Brain microvascular endothelial cell (primary cell): ENCODE measurements at regions not wholly inside any gene's neighbourhood (a gene's known extent, or its start where the extent isn't known, plus 50 kb on each side); places are given as distances from the start of the nearest gene placed in this dataset.
"Not testable (repeated sequence)": the region's sequence is repeated elsewhere in the genome, so short reads cannot be mapped to it uniquely, and the experiment has no call there.

Source experiments
- DNase-seq: peaks from one replicate; pipeline ENCODE4 v3.0.0-alpha.2; 2020
- H3K27ac ChIP-seq: fragments of 250-450 bp; sonication (Bioruptor Pico); 2 replicates; pipeline ENCODE4 v1.5.1; 2020; ENCODE audit warnings: mild to moderate bottlenecking, moderate library complexity
- H3K27me3 ChIP-seq: fragments of 250-450 bp; sonication (Bioruptor Pico); replicated peaks from 2 replicates; pipeline ENCODE4 v1.5.1; 2020; ENCODE audit warnings: mild to moderate bottlenecking
- H3K36me3 ChIP-seq: fragments of 250-450 bp; sonication (Bioruptor Pico); replicated peaks from 2 replicates; pipeline ENCODE4 v1.5.1; 2020; ENCODE audit warnings: mild to moderate bottlenecking
- H3K4me3 ChIP-seq: 2 replicates; pipeline ENCODE4 v1.5.1; 2011; ENCODE audit warnings: low read depth, mild to moderate bottlenecking, control low read depth, low read length, moderate library complexity
- in situ Hi-C: cut with HindIII; loops from 2 replicates; pipeline ENCODE4 v1.10.0; 2017; ENCODE audit warnings: low sequenced_read_pairs, low pct_ligation_motif_present
- TF ChIP-seq, protein P1 (sequence below): IDR thresholded peaks from 2 replicates; pipeline ENCODE4 v1.5.1; 2011; ENCODE audit warnings: low read depth, mild to moderate bottlenecking, moderate library complexity, low read length, control low read depth, inconsistent platforms; ENCODE audit errors: missing control alignments

DNA sequence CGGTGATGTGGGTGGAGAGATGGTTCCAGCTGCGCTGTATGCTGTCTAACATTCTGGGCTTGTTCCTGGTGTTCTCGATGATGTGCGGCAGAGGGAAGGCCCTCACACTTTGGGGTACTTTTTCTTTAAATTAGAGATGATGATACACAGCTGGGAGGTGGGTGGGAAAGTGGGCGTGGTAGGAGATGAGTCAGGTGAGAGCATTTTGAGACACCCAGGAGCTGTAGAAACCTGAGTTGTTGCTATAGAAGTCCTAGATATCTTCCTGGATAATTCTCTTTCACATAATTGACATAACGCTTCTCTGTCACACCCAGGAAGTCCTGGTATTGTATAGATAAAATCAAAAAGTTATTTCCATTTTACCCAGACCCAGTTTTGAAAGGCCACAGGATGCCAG, 103.8 kb upstream of the ALKAL2 start:
- no peaks in the 10 kb centered on the region for H3K27me3 ChIP-seq
- no peak for DNase-seq
- in situ Hi-C loops = no loop called here
- no peak overlapping the region for H3K4me3 ChIP-seq
- H3K36me3 ChIP-seq = no peaks in the 10 kb centered on the region
- TF ChIP-seq, protein P1, sequence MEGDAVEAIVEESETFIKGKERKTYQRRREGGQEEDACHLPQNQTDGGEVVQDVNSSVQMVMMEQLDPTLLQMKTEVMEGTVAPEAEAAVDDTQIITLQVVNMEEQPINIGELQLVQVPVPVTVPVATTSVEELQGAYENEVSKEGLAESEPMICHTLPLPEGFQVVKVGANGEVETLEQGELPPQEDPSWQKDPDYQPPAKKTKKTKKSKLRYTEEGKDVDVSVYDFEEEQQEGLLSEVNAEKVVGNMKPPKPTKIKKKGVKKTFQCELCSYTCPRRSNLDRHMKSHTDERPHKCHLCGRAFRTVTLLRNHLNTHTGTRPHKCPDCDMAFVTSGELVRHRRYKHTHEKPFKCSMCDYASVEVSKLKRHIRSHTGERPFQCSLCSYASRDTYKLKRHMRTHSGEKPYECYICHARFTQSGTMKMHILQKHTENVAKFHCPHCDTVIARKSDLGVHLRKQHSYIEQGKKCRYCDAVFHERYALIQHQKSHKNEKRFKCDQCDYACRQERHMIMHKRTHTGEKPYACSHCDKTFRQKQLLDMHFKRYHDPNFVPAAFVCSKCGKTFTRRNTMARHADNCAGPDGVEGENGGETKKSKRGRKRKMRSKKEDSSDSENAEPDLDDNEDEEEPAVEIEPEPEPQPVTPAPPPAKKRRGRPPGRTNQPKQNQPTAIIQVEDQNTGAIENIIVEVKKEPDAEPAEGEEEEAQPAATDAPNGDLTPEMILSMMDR = no peak
- H3K27ac ChIP-seq = no peak overlapping the region

DNA sequence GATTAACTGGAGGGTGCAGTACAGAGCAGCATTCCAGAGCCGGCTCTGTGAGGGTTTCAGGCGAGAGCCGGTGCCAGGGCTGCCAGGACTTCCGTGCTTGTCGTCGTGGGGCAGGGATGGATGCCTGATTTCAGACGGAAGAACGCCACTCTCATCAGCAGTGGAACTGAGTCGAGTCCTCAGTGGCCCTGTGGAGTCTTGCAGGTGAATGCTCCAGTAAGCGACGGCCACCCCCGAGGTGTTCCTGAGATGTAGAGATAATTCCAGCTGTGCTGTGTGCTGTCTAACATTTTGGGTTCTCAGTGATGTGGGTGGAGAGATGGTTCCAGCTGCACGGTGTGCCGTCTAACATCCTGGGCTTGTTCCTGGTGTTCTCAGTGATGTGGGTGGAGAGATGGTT, 103.1 kb upstream of the ALKAL2 start:
- no peak overlapping the region for H3K27ac ChIP-seq
- no peak overlapping the region for H3K4me3 ChIP-seq
- in situ Hi-C loops = no loop called here
- TF ChIP-seq, protein P1 = no peak
- no peaks in the 10 kb centered on the region for H3K27me3 ChIP-seq
- DNase-seq = no peak
- no peaks in the 10 kb centered on the region for H3K36me3 ChIP-seq

DNA sequence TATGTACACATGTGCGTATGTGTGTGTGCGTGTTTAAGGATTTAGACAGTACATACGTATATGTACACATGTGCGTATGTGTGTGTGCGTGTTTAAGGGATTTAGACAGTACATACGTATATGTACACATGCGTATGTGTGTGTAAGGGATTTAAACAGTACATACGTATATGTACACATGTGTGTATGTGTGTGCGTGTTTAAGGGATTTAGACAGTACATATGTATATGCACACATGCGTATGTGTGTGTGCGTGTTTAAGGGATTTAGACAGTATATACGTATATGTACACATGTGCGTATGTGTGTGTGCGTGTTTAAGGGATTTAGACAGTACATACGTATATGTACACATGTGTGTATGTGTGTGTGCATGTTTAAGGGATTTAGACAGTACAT, 102.1 kb upstream of the ALKAL2 start:
- H3K27ac ChIP-seq, in situ Hi-C loops, DNase-seq, H3K4me3 ChIP-seq, H3K27me3 ChIP-seq, H3K36me3 ChIP-seq: not testable (repeated sequence)

DNA sequence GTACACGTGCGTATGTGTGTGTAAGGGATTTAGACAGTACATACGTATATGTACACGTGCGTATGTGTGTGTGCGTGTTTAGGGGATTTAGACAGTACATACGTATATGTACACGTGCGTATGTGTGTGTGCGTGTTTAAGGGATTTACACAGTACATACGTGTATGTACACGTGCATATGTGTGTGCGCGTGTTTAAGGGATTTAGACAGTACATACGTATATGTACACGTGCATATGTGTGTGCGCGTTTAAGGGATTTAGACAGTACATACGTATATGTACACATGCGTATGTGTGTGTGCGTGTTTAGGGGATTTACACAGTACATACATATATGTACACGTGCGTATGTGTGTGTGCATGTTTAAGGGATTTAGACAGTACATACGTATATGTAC, 100.9 kb upstream of the ALKAL2 start:
- DNase-seq, H3K36me3 ChIP-seq, H3K27me3 ChIP-seq, in situ Hi-C loops, H3K27ac ChIP-seq, H3K4me3 ChIP-seq: not testable (repeated sequence)

DNA sequence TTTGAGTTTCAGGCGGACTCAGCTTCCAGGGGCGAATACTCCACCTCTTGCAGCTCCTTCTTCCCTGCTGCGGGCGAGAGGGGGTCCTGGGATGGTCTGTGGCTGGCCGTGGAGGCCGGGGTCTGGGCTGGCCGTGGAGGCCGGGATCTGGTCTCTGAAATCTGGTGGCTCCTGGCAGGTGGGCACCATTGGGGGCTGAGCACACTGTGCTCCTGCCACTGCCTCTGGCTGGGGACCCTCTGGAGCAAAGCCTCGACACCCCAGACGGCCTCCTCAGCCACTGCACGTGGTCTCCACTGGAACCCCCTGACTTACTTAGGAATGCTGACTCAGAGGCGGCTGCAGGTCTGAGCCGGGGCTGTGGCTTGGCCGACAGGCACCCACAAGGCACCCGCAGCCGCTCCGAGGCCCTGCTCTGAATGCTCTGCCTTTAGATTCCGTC, 100.1 kb upstream of the ALKAL2 start:
- Histone ChIP-seq H3K4me3 (no peak overlapping the region), H3K27ac (no peak overlapping the region), H3K36me3 (no peaks in the 10 kb centered on the region), H3K27me3 (no peaks in the 10 kb centered on the region)
- no peak for DNase-seq
- TF ChIP-seq, protein P1 = no peak
- in situ Hi-C loops = no loop called here

DNA sequence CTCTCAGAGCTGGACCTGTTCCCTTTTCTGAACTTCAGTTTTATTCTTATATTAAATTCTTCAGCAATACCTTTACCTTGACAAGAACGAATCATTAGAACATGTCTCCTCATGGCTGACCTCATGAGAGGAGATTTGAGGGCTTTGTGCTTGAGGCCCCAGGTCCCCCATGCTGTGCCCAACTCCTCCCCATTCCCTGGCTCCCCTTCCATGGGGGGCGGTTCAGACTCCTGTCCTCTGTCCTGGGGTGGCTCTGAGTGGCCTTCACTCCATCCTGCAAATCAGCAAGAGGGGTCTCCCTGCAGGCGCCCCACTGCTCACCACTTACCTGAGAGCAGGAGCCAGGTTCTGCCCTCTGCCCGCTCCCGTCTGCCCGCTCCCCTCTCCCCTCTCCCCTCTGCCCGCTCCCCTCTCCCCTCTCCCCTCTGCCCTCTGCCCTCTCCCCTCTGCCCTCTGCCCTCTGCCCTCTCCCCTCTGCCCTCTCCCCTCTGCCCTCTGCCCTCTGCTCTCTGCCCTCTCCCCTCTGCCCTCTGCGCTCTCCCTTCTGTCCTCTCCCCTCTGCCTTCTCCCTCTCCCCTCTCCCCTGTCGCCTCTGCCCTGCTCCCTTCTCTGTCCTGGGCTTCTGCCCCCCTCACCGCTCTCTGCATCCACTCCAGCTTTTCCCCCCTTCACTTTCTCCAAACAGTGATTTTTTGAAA, 98.7 kb upstream of the ALKAL2 start:
- in situ Hi-C loops = no loop called here
- Histone ChIP-seq H3K4me3 (no peak overlapping the region), H3K27ac (no peak overlapping the region), H3K36me3 (no peaks in the 10 kb centered on the region), H3K27me3 (no peaks in the 10 kb centered on the region)
- TF ChIP-seq, protein P1 = no peak
- DNase-seq = no peak

DNA sequence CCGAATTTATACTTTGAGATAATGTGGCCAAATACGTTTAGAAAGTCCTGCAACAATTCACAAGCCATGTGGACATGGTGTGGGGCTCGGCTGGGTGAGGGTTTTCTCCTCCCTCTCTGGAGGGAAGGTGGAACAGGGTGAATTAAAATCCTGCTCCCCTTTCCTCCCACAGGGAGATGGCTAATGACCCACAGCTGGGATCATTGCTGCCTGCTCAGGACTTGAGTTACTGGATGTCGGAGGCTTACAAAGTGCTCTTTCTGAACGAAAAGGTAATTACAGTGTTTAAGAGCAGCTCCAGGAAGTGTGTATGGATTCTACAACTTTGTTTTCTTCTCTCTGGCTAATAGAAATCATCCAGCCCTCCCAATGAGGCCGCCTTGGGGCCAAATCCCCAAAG, 97.9 kb upstream of the ALKAL2 start:
- in situ Hi-C loops = no loop called here
- TF ChIP-seq, protein P1 = no peak
- H3K27ac ChIP-seq = no peak overlapping the region
- no peaks in the 10 kb centered on the region for H3K27me3 ChIP-seq
- H3K4me3 ChIP-seq = no peak overlapping the region
- no peak for DNase-seq
- H3K36me3 ChIP-seq = no peaks in the 10 kb centered on the region
